Astrocyte of the spinal cord (primary cell): ENCODE measurements at regions not wholly inside any gene's neighbourhood (a gene's known extent, or its start where the extent isn't known, plus 50 kb on each side); places are given as distances from the start of the nearest gene placed in this dataset.
A peak's percentile ranks its signal among the peaks of the same experiment; 100 is the strongest.
"Not testable (repeated sequence)": the region's sequence is repeated elsewhere in the genome, so short reads cannot be mapped to it uniquely, and the experiment has no call there.

Source experiments
- DNase-seq: peaks from one replicate; pipeline ENCODE4 v3.0.0; 2011; ENCODE audit warnings: low read depth, low spot score
- H3K4me3 ChIP-seq: 2 replicates; pipeline ENCODE4 v1.5.1; 2011; ENCODE audit warnings: low read depth, mild to moderate bottlenecking, low read length, moderate library complexity
- CTCF ChIP-seq: IDR thresholded peaks from 2 replicates; pipeline ENCODE4 v1.5.1; 2012; ENCODE audit warnings: low read depth, mild to moderate bottlenecking, low read length, inconsistent platforms
- in situ Hi-C: cut with HindIII; loops from 2 replicates; pipeline ENCODE4 v1.10.0; 2017; ENCODE audit warnings: low sequenced_read_pairs

DNA sequence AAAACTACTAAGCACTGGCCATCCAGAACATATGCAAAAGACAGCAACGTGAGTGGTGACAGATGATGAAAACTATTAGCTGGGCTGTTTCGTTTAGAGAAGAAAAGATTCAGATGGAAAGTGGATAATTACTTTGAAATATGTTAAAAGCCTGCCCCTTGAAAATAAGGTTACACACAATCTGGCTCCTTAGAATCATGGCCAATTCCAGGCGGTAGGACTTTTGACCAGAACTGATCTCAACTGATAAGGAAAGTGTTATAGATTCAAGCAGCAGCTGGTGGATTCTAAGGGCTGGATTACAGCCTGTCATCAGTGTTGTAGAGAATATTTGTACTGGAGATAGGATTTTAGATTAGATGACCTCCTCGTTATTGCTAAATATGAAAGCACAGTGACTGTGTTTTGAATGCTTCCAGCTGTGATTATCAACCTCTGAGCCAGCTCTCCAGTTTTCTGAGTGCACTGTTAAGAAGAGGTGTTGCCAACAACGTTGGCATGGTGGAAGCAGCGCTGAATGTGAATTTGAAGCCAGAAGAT is 75.1 kb downstream of the KBTBD2 start:
- in situ Hi-C loops, H3K4me3 ChIP-seq, DNase-seq: not testable (repeated sequence)

DNA sequence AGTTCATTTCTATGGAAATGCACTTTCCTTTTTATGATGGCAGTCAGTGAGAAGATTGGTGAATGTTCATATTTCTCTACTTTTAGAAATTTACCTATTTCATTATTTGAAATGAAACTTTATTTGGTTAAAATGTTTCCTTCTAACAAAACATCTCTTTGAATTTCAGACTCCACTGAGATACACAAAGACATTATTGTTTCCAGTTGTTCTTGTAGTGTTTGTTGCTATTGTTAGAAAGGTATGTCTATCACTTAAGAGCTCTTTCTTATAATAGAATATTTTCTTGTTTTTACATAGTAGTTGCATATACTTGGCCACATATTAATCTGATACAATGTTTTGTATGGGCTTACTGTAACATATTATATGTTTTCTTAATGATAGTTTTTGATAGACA is 76.8 kb downstream of the KBTBD2 start:
- in situ Hi-C loops, DNase-seq, H3K4me3 ChIP-seq: not testable (repeated sequence)

DNA sequence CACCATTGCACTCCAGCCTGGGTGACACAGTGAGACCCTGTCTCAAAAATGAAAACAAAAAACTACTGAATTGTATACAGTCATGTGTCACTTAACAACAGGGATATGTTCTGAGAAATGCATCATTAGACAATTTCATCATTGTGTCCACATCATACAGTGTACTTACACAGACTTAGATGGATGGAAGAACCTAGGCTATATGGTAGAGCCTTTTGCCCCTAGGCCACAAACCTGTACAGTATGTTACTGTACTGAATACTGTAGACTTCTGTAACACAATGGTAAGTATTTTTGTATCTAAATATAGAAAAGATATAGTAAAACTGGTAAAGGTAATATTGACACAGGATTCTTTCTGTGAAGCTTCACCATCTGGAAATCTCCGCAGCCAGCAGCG is 81.7 kb downstream of the KBTBD2 start:
- TF ChIP-seq CTCF: no peak
- H3K4me3 ChIP-seq: no peak overlapping the region
- no peak for DNase-seq
- in situ Hi-C loops: no loop called here

DNA sequence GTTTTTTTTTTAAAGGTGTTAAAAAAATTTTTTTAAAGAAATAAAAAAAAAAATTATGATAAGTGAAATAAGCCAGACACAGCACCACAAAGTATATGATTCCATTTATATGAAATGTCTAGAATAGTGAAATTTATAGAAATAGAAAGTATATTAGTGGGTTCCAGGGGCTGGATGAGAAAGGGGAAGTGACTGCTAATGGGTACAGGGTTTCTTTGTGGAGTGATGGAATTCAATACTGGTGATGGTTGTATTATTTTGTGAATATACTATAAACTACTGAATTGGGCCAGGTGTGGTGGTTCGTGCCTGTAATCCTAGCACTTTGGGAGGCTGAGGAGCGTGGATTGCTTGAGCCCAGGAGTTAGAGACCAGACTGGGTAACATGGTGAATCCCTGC is 82.2 kb downstream of the KBTBD2 start:
- in situ Hi-C loops: no loop called here
- DNase-seq: no peak
- no peak for TF ChIP-seq CTCF
- no peak overlapping the region for H3K4me3 ChIP-seq

- in situ Hi-C loops: no loop called here
- TF ChIP-seq CTCF: no peak
- no peak for DNase-seq
- H3K4me3 ChIP-seq: no peak overlapping the region
Observed at GRCh38 chr7:32803406-32804141, 88.0 kb downstream of the KBTBD2 start.

DNA sequence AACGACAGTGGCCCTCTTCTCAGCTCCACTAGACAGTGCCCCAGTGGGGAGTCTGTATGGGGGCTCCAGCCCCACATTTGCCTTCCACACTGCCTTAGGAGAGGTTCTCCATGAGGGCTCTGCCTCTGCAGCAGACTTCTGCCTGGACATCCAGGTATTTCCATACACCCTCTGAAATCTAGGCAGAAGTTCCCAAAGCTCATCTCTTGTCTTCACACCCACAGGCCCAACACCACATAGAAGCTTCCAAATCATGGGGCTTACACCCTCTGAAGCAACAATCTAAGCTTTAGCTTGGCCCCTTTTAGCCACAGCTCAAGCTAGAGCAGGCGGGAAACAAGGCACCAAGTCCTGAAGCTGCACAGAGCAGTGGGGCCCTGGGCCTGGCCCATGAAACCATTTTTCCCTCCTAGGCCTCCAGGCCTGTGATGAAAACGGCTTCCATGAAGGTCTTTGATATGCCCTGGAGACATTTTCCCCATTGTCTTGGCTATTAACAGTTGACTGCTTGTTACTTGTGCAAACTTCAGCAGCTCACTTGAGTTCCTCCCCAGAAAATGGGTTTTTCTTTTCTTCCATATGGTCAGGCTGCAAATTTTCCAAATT is 89.2 kb downstream of the KBTBD2 start:
- TF ChIP-seq CTCF: no peak
- in situ Hi-C loops: no loop called here
- no peak overlapping the region for H3K4me3 ChIP-seq

GRCh38 chr7:32793053-32793452 is 98.5 kb downstream of the KBTBD2 start:
- in situ Hi-C loops: not testable (repeated sequence)

More for the DNA sequence above, 89.2 kb downstream of the KBTBD2 start:
- no peak for DNase-seq

DNA sequence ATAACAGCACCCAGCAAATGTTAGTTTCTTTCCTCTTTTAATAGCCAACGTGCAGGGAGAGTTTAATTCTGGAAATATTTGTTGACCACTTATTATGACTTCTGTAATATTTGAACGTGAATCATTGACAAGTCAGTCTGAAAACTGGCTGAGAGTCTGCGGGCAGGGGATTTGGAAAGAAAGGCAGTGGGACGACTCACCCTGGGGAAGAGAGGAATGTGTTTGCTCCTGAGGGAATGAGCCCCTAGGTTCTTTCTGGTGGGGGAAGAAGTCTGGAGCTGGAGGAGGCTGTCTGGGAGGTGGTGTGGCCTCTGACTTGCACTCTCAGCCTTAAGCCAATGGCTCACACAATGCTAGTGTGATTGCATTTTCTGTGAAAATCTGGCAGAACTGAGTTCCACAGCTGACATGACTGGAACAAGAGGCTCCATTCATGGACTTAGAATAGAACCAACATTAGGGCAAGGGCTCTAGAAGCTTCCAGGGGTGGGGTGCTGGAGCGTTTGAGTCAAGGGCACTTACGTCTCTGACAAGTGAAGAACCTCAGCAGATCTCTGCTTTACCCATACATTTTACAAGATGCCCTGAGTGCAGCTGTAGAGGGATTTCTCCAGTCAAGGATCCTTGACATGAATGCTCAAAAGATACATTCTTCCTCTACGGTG is 100.7 kb downstream of the KBTBD2 start:
- H3K4me3 ChIP-seq, in situ Hi-C loops: not testable (repeated sequence)
- DNase-seq: peak; percentile 78

More at GRCh38 chr7:32793053-32793452, 98.5 kb downstream of the KBTBD2 start:
- H3K4me3 ChIP-seq, DNase-seq: not testable (repeated sequence)

DNA sequence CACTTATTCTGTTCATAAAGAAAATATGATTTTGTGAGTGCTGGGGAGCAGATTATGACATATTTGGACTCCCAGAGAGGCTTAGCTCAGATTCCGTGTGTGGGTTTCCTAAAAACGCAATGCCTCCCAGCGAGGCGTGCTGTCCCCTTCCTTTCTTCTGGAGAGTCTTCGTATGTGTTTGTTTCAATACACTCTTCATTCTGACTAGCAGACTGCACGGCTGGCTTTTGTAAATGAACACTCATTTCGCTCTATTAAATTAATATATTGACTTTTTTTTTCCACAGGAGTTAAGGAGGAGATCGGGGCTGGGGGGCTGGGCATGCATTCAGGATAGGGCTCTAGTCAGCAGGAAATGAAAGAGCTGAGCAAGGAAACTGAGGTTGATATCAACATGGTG is 102.3 kb downstream of the KBTBD2 start:
- in situ Hi-C loops, DNase-seq: not testable (repeated sequence)

DNA sequence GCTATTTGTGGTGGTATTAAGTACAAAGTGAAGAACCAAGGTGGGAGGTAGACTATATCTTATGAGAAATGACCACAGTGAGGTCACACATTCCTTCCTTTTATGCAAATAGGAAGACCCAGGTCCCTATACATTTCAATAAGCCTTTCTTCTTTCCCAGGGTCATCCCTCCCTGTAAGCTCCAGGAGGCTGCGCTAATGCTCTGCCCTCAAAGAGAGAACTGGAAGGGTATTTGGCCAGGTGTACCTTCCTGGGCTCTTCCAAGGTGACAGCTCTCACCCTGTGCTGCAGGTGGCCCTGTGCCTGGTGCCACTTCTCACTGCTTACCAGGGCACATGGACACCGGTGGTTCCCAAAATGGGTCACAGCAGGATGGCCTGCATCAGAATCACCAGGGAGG is 103.4 kb downstream of the KBTBD2 start:
- in situ Hi-C loops, DNase-seq, H3K4me3 ChIP-seq: not testable (repeated sequence)

More for the DNA sequence above, 102.3 kb downstream of the KBTBD2 start:
- not testable (repeated sequence) for H3K4me3 ChIP-seq

DNA sequence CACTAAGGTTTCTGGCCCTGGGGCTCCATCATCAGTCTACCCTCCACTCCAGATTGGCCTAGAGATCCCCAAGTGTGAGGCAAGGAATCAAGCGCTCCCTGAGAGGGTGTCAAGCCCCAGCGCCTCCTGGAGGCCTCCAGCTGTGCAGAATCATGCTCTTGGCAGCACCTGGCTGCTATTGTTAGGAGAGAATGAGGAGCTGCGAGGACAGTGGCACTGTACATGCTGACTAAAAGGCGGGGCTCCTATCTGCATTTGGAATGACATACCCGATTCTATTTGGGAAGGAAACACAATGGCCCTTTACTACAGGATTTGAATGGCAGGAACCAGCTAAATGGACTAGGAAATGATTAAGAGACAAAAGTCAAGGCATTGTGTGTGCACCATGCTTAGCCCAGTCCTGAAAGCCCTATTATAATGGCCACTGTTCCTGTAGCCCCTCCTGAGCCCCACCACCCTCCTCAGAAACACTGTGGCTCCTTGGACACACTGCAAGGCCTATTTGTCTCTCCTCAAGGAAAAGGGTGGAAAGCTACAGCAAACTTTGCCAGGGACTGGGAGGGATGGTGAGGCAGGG is 106.1 kb downstream of the KBTBD2 start:
- DNase-seq, H3K4me3 ChIP-seq, in situ Hi-C loops: not testable (repeated sequence)

DNA sequence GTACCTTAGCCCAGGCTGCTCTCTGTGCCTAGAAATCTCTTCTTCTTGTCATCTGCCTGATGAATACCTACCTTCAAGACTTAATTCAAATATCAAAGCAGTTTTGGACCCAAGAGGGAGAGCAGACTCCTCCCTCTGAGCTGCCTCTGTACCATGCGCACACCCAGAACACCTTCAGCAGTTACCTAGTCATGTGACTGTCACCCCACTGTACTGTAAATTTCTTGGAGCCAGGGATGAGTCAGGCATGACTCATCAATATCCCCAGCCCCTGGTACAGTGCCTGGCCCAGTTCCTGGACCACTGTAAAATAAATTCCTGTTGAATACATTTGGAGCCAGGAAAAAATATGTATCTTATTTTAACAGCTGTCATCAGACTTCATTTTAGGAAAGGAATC is 111.7 kb downstream of the KBTBD2 start:
- DNase-seq, in situ Hi-C loops, H3K4me3 ChIP-seq: not testable (repeated sequence)
